SKM-1 (cell line): ENCODE measurements at regions not wholly inside any gene's neighbourhood (a gene's known extent, or its start where the extent isn't known, plus 50 kb on each side); places are given as distances from the start of the nearest gene placed in this dataset.
"Not testable (repeated sequence)": the region's sequence is repeated elsewhere in the genome, so short reads cannot be mapped to it uniquely, and the experiment has no call there.

ENCODE experiments used
- DNase-seq: peaks from one replicate; lab custom pipeline; 2025; ENCODE audit not compliant: unreplicated experiment; lab: John Stamatoyannopoulos, UW

DNA sequence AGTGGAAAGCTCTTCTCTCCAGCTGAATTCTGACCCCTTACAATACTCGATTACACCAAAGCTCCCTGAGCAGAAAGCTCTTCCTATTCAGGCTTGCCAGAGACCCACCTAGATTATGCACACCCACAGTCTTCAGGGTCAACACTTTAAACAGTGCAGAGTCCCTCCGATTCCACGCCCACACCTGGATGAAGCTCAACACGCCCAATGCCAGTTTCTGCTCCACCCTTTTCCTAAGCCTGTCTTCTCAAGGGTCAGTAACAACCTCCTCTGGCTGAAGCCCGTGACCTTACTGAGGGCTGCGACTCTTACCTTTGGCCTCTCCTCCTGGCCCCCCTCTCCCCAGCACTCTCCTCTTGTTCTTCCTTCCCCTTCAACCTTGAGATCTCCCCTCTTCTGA lies 492.0 kb upstream of the SALL3 start:
- no peak for DNase-seq

DNA sequence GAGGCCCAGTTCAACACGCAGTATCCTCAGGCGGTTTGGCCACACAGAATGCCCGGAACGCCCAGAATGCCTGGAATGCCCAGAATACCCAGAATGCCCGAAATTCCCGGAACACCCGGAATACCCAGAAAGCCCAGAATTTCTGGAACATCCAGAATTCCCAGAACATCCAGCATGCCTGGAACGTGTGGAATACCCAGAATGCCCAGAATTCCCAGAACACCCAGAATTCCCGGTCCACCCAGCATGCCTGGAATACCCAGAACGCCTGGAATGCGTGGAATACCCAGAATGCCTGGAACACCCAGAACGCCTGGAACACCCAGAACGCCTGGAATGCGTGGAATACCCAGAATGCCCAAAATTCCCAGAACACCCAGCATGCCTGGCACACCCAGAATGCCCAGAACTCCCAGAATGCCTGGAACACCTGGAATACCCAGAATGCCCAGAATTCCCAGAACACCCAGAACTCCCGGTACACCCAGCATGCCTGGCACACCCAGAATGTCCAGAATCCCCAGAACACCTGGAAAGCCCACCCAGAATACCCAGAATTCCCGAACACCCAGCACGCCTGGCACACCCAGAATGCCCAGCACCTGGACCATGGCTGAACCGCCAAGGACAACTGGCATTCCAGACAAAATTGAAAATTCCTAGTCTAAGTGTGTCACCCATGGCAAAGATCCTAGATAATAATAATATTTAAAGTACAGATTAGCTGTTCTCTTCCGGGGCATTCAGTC lies 487.4 kb upstream of the SALL3 start:
- DNase-seq: no peak

DNA sequence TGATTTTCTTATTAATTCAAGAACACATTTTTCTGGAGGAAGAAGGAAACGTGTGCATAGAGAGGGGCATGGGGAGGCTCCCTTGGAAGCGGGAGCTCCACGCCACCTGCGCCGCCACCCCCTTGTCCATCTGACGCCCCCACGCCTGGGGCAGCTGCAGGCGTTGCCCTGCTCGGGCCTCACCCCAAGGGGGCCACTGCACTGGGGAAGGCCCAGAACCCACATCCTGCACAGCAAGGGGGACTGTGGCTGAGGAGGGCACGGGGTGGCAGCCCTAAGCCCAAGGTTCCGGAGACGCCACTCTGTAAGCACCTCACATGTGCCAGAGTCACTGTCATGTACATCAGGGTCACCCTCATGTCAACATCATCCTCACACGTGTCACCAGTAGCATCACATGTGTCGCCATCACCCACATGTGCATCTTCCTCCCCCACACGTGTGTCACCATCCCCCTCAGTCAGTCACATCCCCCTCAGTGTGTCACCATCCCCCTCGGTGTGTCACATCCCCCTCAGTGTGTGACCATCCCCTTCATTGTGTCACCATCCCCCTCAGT lies 486.7 kb upstream of the SALL3 start:
- DNase-seq: no peak

DNA sequence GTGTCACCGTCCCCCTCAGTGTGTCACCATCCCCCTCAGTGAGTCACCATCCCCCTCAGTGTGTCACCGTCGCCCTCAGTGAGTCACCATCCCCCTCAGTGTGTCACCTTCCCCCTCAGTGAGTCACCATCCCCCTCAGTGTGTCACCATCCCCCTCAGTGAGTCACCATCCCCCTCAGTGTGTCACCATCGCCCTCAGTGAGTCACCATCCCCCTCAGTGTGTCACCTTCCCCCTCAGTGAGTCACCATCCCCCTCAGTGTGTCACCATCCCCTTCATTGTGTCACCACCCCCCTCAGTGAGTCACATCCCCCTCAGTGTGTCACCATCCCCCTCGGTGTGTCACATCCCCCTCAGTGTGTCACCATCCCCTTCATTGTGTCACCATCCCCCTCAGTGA lies 486.1 kb upstream of the SALL3 start:
- DNase-seq: not testable (repeated sequence)

DNA sequence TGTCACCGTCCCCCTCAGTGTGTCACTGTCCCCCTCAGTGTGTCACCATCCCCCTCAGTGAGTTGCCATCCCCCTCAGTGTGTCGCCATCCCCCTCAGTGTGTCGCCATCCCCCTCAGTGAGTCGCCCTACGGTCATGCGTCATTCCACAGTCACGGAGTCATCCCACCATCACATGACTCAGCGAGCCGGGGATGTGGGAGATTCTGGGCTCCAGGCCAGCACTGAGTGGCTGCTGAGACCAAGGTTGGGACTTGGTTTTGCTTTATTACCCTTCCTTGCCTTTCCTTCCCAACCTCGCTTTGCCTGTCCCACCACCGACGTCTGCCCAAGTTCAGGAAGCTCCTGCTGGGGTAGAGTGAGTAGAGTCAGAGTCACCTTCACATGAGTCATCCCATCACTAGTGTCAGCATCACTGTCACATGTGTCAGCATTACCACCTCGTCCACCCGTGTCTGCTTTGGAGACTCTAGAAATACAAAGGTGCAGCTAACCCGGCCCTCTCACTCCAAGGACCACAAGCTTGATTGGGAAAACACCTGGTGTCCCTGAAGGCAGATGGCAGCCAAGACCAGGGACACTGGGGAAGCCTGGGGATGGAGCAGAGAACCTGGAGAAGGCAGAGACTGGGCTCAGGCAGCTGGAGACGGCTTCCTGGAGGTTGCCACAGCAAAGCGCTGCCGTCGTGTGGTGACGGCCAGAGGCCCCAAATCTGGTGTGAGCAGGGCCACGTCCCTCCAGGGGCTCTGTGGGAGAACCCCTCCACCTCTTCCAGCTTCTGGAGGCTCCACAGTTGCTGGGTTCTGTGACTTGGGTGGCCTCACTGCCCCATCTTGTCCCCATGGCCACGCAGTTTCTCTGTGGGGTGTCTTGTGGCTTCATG lies 485.2 kb upstream of the SALL3 start:
- no peak for DNase-seq

DNA sequence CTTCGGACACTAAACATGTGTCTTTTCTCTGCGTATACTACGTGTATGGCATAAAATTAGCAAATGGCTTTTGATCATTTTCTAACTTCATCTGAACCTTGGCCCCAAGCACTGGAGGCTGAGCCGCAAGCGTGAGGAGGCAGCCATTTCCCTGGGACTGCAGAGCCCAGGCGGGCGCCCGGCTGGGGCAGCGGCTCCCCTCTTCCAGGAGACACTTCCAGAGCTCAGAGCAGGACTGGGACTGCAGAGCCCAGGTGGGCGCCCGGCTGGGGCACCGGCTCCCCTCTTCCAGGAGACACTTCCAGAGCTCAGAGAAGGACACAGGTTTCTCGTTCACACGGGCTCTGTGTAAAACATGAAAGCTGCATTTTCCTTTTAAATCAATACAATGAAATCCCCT lies 484.1 kb upstream of the SALL3 start:
- DNase-seq: no peak

DNA sequence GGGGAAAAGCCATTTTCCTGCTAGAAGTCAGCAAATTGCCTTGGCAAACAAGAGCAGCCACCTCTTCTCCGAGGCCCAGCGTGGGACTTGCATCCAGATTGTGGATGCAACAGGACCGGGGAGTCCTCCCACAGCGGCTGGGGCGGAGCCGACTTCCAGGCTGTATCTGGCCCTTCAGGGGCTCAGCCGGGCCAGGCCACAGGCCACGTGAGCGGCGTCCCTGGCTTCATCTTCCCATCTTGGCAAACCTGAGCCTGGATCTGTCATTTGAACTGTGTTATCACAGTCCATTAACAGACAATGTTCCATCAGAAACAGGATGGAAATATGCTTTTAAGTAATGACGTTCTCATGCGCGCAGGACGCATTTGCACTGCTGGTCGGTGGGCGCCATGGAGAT lies 483.5 kb upstream of the SALL3 start:
- no peak for DNase-seq

DNA sequence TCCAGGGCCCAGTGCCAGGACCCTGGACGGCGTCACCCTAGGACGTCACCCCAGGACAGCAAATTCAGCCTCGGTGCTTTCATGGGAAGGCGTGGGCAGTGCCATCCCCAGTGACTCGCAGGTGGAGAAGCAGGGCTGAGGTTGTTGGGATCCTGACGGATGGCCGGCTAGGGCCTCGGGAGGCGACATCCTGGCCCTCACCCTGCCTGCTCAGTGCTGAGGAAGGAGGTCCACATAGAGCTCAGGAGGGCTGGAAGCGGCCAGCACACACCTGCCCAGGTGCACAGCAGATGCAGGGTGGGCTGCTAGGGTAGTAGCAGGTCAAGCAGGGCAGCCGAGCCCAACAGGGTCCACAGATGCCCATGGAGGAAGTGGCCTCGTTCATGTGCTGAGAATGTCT lies 482.0 kb upstream of the SALL3 start:
- DNase-seq: no peak

DNA sequence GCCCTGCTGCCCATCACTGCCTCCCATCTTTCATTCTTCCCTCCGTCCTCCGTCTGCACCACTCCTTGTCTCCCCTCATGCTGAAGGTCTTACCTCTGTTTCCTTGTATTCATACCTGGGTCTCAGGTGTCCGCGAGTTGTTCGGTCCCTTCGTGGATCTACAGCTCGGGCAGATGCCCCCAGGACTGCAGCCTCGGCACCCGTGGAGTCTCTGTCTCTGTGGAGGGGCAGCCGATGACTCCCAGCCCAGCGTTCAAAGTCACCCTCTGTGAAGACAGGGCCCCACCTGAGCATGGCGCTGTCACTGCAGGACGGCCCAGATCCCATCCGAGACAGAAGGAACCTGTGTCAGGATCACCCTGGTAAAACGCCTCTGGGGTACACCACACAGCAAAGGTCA lies 480.0 kb upstream of the SALL3 start:
- DNase-seq: no peak

DNA sequence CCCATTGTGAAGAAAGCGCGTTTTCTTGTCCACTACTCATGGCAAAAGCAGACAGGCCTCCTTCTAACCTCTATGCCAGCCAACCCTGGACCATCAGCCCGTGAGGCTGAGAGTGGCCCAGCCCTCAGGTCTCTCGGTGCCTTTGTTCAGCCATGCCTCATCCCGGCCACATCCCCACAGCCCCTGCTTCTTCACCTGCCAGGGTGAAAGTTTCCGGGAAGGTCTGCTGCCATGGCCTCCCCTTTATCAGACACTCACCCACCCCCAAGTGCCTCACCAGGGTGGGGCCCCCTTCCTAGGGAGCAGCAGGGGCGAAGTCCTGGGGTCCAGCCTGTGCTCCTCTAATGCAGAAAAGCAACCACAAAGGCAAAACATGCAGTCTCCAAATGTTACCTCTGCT lies 478.4 kb upstream of the SALL3 start:
- no peak for DNase-seq

DNA sequence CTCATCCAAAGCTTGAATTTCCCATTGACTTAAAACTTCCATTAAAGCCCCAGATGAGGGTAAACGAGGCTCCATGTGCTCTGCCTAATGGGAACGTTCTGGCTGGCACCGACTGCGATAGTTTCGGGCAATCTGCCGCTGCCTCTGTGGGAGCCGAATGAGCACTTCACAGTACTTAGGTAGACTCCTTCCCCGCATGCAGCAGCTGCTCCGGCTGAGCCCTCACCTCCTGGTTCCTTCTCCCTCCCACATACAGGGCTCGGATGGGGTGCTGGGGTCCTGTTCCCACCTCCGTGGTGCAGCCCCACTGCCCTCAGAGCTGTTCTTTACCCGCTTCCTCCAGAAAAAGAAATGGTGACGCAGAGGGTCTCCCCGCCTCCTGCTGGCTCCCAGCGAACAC lies 476.5 kb upstream of the SALL3 start:
- DNase-seq: no peak

DNA sequence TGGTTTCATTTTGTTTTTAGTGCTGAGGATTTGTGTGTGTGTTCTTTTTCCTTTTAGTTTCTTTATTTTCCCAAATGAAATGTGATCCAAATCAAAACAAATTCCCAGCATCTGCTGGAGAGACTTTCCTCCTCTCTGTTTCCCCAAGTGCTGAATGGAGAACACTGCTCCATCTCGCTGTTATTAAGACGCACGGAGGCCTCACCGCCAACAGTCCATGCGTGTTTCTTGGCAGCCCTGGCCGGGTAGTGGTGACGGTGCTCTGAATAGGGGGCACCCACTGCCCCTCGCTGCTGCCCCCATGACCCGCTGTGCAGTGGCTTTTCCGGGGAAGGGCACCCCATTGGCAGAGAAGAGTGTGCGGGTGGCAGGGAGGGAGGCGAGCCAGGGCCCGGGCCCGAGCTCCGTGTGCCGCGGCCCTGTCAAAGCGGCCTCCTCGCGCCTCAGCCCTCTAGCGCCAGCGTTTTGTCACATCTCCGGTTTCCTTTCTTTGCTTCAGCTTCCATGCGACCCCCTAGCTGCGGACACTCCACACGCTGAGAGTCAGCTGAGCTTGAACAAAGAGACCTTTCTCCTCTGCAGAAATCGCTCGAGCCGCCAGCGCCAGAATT lies 473.7 kb upstream of the SALL3 start:
- no peak for DNase-seq

DNA sequence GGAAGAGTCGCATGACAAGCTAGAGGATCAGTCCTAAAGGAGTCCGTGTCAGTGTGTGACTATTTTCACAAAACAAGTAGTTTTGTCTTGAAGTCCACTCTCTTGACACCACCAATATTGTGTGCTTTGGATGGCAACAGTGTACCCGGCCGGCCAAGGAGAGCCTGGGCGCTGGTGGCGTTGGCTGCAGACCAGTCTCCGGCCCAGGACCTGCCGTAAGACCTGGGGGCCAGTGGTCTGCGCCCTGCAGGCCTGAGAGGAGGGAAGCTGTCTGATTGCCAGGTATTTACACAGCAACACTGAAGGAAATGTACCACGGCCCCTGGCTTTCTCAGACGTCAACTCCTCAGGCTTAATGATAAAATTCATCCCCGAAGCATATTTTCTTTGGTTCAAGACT lies 472.4 kb upstream of the SALL3 start:
- no peak for DNase-seq

DNA sequence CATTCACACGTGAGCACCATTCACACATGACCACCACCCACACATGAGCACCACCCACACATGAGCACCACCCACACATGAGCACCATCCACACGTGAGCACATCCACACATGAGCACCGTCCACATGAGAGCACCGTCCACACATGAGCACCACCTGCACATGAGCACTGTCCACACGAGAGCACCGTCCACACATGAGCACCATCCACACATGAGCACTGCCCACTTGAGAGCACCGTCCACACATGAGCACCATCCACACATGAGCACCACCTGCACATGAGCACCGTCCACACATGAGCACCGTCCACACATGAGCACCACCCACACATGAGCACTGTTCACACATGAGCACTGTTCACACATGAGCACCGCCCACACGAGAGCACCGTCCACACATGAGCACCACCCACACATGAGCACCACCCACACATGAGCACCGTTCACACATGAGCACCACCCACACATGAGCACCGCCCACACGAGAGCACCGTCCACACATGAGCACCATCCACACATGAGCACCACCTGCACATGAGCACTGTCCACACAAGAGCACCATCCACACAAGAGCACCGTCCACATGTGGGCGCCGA lies 471.3 kb upstream of the SALL3 start:
- not testable (repeated sequence) for DNase-seq

DNA sequence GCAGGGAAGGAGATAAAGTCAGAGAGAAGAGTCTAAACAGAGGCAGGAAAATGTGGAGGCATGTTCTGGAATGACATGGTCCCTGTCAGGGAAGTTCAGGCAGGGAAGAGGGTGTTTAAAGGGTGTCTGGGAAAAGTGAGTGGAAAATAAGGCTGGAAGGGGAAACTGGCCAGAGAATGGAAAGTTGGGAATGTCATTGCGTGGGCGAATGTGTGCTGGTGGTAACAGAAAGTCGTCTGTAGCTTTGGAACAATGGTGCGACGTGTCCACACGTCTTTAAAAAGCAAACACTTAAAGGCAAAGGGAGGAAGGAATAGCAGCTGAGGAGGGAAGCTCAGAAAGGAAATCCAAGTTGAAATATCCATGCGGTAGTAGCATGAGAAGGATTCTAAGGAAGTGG lies 469.5 kb upstream of the SALL3 start:
- DNase-seq: no peak

DNA sequence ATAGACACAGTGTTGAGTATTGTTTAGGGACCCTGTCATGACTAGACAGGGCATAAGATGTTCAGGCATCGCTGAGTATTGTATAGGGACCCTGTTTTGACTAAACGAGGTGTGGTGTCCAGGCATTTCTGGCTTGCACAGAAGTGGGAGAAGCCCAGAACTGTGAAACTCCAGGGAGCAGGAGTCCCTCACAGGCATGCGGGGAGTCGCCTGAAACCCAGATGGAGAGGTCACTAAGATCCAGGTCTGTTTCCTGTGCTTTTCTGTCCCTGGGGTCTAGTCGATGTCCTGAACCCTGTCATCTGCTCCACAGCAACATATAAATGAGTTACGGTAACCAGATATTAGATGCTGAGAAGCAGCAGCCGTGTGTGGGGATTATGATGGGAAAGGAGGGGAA lies 469.0 kb upstream of the SALL3 start:
- no peak for DNase-seq

DNA sequence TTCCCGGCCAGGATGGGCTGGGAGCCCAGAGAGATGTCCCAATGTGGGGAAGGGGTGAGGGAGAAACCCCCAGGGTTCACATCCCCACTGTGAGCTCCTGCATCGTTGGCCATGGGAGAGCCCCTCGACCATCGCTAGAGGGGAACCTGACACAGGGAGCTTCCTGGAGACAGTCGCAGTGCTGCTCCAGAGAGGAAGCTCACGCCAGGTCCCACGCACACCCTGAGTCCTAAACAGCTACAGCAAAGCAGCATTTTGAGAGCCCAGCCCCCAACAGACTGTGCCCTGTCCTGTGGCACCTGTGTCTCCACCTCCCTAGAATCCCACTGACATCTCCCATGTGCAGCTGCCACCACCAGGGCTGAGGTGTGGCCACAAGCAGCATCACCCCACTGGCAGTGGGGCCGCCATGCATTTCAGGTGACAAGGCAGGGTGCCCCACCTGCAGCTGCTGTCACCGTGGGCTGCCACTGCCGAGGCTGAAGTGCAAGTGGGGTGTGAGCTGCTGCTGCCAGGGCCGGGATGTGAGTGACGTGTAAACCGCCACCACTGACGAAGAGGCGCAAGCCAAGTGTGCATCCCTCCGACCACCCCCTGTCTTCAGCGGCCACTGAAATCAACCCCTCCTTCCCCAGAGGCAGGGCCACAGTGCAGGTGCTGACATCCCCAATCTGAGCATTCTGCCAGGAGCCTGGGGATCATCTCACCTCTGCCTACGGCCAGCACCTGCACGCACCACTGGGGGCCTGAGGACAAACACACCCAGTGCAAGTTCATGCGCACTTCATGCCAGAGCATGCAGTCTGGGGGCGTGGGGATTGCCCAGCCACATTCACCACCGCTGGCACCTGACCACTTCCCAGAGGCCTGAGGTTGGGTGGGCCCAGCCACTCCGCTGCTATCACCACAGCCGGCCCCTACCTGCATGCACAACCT lies 467.7 kb upstream of the SALL3 start:
- no peak for DNase-seq

DNA sequence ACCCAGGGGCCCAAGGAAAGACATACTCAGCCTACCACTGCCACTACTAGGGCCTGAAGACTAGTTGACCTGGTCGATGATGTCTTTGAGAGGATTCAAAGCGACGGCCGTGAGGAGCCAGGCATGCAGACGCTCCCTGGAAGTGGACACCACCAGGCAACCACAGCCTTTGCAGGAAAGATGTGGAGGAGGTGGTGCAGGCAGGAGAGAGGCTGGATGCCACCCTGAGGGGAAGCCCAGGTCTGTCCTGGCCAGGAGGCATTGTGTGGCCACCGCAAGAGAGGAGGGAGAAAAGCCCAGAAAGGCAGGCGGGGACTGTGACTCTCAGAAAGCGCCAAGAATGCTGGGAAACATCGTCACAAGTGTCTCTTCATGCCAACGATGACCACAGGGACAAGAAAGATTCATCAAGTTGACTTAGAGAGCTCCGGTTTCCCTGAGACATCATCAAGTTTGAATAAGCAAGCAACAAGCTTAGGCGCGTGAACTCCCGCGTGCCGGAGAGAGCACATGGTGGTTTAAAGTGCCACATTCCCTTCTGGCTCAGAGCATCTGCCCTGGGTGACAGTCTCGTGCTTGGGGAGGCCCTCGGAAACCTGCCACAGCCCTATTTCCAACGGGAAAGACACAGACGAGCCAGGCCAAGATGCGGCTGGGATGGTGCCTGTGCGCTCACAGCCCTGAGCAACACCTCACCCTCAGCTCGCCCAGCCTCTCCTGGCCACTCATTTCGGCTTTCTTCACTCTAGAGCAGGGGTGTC lies 464.5 kb upstream of the SALL3 start:
- no peak for DNase-seq

DNA sequence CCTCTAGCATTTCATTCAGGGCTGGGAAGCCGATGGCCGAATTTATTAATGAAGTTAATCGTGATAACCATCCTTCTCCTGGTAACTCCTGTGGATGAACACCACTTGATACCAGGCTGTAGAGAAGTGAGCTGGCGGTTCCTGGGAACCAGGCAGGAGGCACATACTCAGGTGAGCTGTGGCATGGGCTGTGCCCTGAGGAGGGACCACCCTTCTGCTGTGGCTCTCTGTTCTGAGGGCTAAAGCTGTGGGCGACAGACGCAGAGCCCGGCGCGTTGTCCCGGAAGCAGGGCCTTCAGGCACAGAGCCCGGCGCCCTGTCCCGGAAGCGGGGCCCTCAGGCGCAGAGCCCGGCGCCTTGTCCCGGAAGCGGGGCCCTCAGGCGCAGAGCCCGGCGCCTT lies 462.3 kb upstream of the SALL3 start:
- no peak for DNase-seq

DNA sequence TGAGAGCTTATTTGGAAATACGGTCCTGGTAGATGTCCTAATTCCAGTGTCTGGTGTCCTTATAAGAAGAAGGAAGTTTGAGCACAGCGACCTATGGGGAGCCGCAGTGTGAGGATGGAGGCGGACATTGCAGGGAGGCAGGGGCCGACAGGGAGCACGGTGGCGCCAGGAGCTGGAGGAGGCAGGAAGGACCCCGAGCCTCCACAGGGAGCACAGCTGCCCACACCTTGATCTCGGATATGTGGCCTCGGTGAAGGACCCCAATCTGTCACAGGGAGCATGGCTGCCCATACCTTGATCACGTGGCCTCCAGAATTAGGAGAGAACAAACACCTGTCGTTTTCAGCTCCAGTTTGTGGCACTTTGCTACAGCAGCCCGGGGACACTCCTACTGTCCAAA lies 461.6 kb upstream of the SALL3 start:
- no peak for DNase-seq
